Fibroblast of pulmonary artery (primary cell): ENCODE measurements at regions not wholly inside any gene's neighbourhood (a gene's known extent, or its start where the extent isn't known, plus 50 kb on each side); places are given as distances from the start of the nearest gene placed in this dataset.
"Not testable (repeated sequence)": the region's sequence is repeated elsewhere in the genome, so short reads cannot be mapped to it uniquely, and the experiment has no call there.

ENCODE experiments used
- DNase-seq: peaks from one replicate; pipeline ENCODE4 v3.0.0-alpha.2; 2010; ENCODE audit warnings: low read depth
- H3K4me3 ChIP-seq: replicated peaks from 2 replicates; pipeline ENCODE4 v1.5.1; 2011; ENCODE audit warnings: low read depth, mild to moderate bottlenecking, control low read depth, low read length, moderate library complexity
- CTCF ChIP-seq: IDR thresholded peaks from 2 replicates; pipeline ENCODE4 v1.5.1; 2011; ENCODE audit warnings: mild to moderate bottlenecking, control low read depth, low read length, inconsistent platforms; ENCODE audit errors: missing control alignments

GRCh38 chrX:43277879-43278278 lies 378.2 kb upstream of the MAOA start:
- no peak for DNase-seq
- H3K4me3 ChIP-seq = no peak overlapping the region
- no peak for TF ChIP-seq CTCF

DNA sequence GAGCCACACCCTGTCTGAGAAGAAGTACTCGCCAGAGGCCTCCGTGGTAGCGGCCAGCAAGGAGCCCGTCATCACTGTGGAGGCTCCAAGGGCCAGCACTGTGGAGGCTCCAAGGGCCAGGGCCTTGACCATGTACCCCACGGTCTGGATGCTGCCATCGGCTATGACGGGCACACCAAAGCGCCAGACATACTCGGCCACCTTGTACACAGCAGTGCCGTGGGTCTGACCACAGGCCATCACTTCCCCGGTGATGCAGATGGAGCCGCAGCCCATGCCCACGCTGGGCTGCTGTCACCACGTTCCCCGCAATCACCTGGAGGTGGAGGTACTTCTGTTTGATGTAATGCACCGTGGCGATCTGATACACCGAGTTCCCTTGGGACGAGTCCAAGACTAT lies 377.7 kb upstream of the MAOA start:
- no peak overlapping the region for H3K4me3 ChIP-seq
- no peak for DNase-seq
- TF ChIP-seq CTCF = no peak

DNA sequence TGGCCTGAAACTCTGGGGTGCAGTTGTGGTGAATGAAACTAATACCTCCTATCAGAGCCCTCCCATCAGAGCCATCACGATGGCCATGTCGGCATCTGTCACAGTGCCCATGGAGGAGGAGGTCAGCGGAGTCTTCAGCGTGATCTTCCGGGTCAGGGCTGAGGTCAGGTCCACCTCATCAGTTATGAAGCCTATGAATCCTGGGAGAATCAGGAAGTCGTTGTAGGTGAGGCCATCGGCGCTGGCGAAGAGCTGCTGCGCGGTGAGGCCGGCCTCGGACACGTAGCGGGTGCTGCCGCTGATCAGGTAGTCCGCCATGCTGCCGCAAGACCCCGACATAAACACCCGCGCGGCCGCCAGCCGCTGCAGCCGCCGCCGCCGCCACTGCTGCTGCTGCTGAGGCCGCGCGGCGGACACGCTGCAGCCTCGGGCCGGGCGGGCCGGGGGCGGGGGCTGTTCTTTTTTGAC lies 376.7 kb upstream of the MAOA start:
- TF ChIP-seq CTCF = no peak
- H3K4me3 ChIP-seq = no peak overlapping the region
- no peak for DNase-seq

DNA sequence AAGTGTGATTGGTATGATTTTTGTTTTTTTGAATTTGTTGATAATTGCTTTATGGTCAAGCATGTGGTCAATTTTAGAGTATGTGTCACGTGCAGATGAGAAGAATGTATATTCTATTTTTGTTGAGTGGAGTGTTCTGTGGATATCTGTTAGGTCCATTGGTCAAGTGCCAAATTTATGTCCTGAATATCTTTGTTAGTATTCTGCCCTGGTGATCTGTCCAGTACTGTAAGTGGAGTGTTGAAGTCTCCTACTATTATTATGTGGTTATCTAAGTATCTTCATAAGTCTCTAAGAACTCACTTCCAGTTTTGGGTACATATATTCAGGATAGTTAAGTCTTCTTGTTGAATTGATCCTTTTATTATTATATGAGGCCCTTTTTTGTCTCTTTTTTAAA lies 372.9 kb upstream of the MAOA start:
- no peak for DNase-seq
- TF ChIP-seq CTCF = no peak

DNA sequence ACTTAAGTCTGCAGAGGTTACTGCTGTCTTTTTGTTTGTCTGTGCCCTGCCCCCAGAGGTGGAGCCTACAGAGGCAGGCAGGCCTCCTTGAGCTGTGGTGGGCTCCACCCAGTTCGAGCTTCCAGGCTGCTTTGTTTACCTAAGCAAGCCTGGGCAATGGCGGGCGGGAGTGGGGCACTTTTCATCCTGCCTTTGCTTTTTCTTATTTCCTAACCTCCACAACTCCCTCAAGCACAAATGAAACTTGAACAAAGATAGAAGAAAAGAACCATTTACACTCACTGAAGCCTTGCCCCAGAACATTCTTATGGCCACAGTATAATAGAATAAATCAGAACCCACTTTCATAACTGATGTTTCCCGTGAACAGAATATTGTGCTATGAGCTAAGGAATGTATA lies 344.5 kb upstream of the MAOA start:
- not testable (repeated sequence) for DNase-seq, H3K4me3 ChIP-seq

More for the DNA sequence above, 372.9 kb upstream of the MAOA start:
- H3K4me3 ChIP-seq = no peak overlapping the region

DNA sequence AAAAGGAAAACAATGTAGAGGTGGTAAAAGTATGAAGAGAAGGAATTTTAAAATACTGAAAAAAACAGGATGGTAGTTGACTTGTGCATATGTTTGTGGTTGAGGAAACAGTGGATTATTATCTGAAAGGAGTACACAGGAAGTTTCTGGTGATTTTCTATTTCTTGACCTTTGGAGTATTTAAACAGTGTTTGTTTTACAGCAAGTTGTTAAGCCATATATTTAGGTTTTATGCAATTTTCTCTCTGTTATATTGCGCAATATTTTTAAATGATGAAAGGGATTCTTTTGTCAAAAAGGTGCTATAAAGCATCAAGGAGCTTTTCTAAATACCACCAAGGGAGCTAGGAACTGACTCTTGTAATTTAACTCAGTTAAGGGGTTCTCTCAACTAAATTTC lies 343.1 kb upstream of the MAOA start:
- no peak for TF ChIP-seq CTCF
- no peak for DNase-seq
- H3K4me3 ChIP-seq = no peak overlapping the region

GRCh38 chrX:43314525-43314924 lies 341.6 kb upstream of the MAOA start:
- no peak for TF ChIP-seq CTCF
- no peak for DNase-seq
- H3K4me3 ChIP-seq = no peak overlapping the region

DNA sequence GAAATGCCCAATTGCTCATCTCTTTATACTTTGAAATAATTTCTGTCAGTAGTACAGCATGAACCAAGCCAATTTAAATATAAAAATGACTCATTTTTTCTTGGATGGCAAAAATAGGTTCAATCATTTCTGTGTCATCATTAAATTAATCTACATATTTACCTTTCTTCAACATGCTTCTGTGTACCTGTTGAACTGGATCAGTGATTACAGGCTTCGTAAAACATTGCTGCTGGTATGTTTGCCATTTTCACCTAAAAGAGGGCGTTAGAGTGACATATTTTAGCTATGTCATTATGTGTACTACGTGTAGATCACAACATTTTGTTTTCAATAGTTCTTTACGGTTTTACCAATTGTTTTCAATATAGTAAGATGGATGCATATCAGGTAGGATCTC lies 340.5 kb upstream of the MAOA start:
- DNase-seq = no peak
- TF ChIP-seq CTCF = no peak

More for the DNA sequence above, 340.5 kb upstream of the MAOA start:
- H3K4me3 ChIP-seq = no peak overlapping the region
